LNCaP clone FGC (cell line): ENCODE measurements at regions not wholly inside any gene's neighbourhood (a gene's known extent, or its start where the extent isn't known, plus 50 kb on each side); places are given as distances from the start of the nearest gene placed in this dataset.

Experiments
- DNase-seq: peaks from one replicate; pipeline ENCODE4 v3.0.0-alpha.2; 2011; ENCODE audit warnings: low read depth
- H3K4me3 ChIP-seq: 2 replicates; pipeline ENCODE4 v1.5.1; 2011; ENCODE audit warnings: mild to moderate bottlenecking, low read depth, low read length, control low read depth
- CTCF ChIP-seq: IDR thresholded peaks from 2 replicates; pipeline ENCODE4 v1.5.1; 2012; ENCODE audit warnings: mild to moderate bottlenecking; ENCODE audit not compliant: control insufficient read depth, insufficient read depth; ENCODE audit errors: extremely low read depth

- TF ChIP-seq CTCF, result no peak
Observed at GRCh38 chr6:22035690-22036089, 261.1 kb downstream of the PRL start.

GRCh38 chr6:22036275-22036674 lies 260.6 kb downstream of the PRL start:
- DNase-seq, result no peak
- H3K4me3 ChIP-seq, result no peak overlapping the region

More at GRCh38 chr6:22035690-22036089, 261.1 kb downstream of the PRL start:
- DNase-seq, result no peak
- no peak overlapping the region for H3K4me3 ChIP-seq

GRCh38 chr6:22036699-22037098 lies 260.1 kb downstream of the PRL start:
- DNase-seq, result no peak
- H3K4me3 ChIP-seq, result no peak overlapping the region
- TF ChIP-seq CTCF, result no peak

More at GRCh38 chr6:22036275-22036674, 260.6 kb downstream of the PRL start:
- no peak for TF ChIP-seq CTCF

GRCh38 chr6:22041797-22042480 lies 254.9 kb downstream of the PRL start:
- no peak for TF ChIP-seq CTCF
- DNase-seq, result no peak
- H3K4me3 ChIP-seq, result no peak overlapping the region

GRCh38 chr6:22042706-22043105 lies 254.1 kb downstream of the PRL start:
- H3K4me3 ChIP-seq, result no peak overlapping the region
- TF ChIP-seq CTCF, result no peak
- no peak for DNase-seq

GRCh38 chr6:22043284-22043962 lies 253.4 kb downstream of the PRL start:
- no peak for DNase-seq
- no peak for TF ChIP-seq CTCF
- no peak overlapping the region for H3K4me3 ChIP-seq
